GM19239 (cell line): ENCODE measurements at regions not wholly inside any gene's neighbourhood (a gene's known extent, or its start where the extent isn't known, plus 50 kb on each side); places are given as distances from the start of the nearest gene placed in this dataset.

Experiments
- DNase-seq: peaks from one replicate; pipeline ENCODE4 v3.0.0; 2011; ENCODE audit warnings: low spot score; ENCODE audit not compliant: insufficient read length
- FAIRE-seq: peaks from 2 replicates; lab custom pipeline; 2011; peaks lifted over from hg19 to GRCh38; lab: Jason Lieb, UNC

DNA sequence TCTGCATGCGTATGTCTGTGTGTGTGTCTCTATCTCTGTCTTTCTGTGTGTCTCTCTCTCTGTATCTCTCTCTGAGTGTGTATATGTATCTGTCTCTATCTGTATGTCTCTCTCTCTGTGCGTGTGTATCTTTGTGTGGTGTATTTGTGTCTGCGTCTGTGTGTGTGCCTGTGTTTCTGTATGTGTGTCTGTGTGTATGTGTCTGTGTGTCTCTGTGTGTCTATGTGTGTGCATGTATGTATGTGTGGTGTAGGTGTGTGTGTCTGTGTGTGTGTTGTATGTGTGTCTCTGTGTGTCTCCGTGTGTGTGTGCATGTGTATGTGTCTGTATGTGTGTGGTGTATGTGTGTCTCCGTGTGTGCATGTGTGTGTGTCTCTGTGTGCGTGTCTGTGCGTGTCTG, 243.0 kb upstream of the FOXQ1 start:
- no peak for FAIRE-seq
- no peak for DNase-seq

GRCh38 chr6:1068068-1068467, 243.8 kb upstream of the FOXQ1 start:
- DNase-seq (no peak), FAIRE-seq (no peak)

GRCh38 chr6:1067346-1067745, 244.6 kb upstream of the FOXQ1 start:
- no peak for FAIRE-seq

GRCh38 chr6:1066449-1067090, 245.3 kb upstream of the FOXQ1 start:
- DNase-seq: no peak
- FAIRE-seq: no peak

More at GRCh38 chr6:1067346-1067745, 244.6 kb upstream of the FOXQ1 start:
- DNase-seq: no peak

DNA sequence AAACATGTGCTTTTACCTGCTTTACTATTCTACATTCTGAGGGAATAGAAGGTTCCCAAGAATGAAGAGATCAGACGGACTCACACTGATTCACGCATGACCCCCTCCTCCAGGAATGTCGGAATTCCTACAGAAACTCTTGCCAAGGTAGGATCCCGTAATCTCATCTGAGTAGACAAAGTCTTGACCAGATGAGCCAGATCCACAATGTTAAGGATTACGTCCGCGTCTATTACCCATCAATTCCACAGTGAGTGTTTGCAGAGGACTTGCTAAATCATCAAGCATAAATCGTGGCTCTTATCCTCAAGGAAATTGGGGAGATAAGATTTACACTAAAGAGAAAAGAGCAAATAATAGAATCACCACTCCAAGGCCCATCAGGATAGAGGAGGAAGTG, 245.9 kb upstream of the FOXQ1 start:
- FAIRE-seq (no peak), DNase-seq (no peak)

DNA sequence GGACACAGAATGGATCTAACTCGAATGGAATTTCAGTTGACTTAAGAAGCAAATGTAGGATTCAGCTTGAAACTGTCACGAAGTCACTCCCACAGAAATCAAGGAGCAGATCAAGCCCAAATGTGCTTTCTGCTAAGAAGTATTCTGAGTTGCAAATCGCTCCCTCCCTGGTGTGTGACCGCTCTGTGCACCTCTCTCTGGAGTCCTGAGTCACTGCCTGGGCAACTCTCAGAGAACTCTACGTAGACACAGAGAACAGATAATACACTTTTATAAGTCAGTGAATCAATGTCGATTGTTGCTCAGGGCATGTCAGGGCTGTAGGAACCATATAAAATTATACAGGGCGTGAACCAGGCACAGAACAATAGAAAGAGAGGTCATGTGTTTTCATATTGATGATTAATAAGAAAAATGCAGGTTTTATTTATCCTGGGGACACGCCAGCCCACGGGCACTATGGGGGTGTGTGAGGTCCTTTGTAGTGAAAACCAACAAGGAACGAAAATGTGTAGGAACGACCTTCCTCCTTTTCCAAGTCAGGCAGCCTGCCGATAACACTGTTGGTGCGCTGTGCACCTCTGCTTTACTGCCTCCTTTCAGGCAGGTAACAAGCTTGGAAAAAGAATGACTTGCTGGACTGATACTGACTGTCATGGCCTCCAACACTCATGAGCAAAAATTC, 248.1 kb upstream of the FOXQ1 start:
- DNase-seq: no peak
- FAIRE-seq: no peak

DNA sequence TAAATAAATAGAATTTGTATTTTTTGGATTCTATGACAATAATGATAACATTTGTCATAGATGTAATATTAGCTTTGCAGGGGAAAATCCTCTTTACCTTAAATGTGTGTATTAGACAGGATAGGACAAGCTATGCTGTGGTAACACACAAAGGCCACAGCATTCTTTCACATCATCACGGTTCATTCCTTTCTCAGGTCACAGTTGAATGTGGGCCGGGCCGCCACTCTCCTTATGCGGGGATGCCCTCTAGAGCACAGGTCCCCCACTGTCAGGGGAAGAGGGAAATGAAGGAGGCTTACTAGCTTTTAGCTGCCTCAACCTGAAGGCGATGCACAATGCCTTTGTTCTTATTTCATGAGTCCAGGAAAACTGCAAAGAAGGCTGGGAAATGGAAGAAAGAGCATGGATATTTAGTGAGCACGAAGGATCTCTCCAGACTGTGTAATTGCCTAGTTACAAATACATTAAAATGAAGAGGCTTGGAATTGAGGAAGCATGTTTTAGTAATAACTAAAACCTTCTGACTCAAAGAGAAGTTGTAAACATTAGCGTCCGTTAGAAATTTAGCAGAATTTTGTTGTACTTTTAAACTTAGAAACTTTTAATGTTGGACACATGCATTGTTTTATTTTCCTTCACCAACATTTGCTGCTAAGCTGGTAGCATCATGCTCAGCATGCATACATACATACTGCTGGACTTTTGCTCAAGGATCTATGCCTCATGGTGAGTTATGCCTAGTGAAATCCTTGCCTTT, 248.9 kb upstream of the FOXQ1 start:
- DNase-seq: no peak
- FAIRE-seq: no peak

DNA sequence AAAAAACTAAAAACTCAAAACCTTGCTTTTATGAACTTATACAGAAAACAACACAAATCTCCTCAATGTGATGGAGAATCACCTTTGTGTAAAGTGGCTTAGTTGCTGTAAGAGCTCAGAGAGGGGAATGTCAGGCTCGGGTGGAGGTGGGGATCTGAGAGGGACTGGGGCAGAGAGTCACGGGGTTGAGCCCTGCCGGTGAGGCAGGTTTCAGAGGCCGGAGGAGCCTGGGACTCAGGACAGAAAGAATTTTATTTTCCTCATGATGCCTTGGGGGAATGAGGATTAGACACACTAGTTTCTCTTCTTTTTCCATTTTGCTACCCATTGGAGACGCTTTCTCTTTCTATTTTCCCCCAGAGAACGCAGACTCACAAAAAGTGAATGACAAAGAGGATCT, 252.3 kb upstream of the FOXQ1 start:
- FAIRE-seq (no peak), DNase-seq (no peak)

GRCh38 chr6:1057490-1058135, 254.3 kb upstream of the FOXQ1 start:
- no peak for FAIRE-seq
- no peak for DNase-seq

- FAIRE-seq (no peak), DNase-seq (no peak)
Measured at GRCh38 chr6:1055015-1055921, 256.6 kb upstream of the FOXQ1 start.

DNA sequence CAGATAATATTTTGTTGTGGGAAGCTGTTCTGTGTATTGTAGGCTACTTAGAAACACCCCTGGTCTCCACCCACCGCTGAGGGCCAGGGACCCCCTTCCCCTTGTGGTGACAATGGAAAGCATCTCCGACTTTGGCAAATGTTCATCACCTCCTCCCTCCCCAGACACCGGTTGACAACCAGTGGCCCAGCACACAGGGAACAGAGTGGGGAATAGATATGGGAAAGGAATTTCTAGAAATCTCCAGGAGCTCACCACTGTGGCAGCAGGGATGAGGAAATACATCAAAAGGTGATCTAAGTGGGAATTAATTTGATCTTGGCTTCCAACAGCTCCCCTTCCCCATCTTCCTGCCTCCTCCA, 257.3 kb upstream of the FOXQ1 start:
- FAIRE-seq: no peak
- no peak for DNase-seq

- no peak for DNase-seq
- no peak for FAIRE-seq
Measured at GRCh38 chr6:1053586-1053985, 258.3 kb upstream of the FOXQ1 start.

GRCh38 chr6:1052262-1052661, 259.6 kb upstream of the FOXQ1 start:
- DNase-seq (no peak), FAIRE-seq (no peak)

DNA sequence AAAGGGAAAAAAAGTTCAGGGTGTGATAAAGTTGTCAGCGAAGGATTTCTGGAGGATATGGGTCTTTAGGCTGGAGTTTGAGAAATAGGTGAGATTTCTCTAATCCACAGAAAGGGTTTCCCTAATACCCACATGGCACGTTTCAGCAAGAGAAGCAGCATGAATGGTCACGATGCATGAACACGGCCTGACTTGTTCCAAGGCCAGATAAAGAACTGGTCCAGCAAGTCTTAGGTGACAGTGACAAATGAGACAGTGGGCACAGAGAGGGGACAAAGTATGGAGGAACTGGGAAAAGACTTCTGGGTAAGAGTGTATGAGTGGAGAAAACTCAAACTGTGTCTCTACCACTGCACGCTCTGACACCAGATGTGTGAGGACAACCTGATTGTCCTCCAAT, 262.0 kb upstream of the FOXQ1 start:
- no peak for FAIRE-seq
- DNase-seq: no peak

DNA sequence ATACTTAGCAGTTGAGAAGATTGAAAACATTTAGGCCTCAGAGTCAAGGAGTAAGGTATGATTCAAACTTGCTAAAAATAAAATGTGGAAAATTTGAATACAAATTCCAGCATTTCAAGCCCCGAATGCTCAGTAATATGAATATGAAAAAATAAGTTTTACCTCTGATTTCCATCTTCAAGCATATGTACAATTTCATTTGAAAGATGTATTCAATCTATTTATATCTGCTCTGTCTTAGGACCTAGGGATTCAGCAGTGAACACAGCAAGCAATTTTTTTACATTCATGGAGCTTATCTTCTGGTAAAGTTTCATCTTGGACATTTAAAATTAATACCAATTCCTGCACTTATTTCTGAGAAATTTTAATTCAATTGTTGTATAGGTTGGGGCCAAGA, 262.7 kb upstream of the FOXQ1 start:
- no peak for DNase-seq
- FAIRE-seq: no peak

DNA sequence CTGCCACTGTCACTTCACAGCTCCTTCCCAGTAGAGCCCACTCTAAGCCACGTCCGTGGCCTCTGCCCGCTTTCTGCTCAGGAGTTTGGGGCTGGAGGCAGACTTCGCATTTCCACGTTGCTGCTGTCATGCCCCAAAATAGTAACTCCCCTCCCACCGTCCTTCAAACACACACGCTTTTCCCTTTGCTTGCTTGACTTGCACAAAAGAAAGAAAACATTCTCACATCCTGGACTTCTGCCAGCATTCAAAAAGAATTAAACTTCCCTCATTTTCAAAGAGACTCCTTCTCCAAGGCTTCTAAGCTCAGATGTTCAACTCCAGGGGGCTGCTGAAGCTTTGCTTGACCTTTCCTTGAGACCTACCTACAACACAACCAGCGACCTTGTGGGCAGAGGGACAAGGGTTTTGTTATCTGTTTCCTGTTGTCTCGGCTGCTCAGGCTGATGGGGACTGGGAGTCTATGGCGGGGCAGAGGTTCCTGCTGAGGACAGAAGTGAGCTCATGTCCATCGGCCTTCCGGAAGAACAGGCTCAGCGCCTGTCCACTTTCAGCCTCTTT, 263.8 kb upstream of the FOXQ1 start:
- no peak for FAIRE-seq
- no peak for DNase-seq

GRCh38 chr6:1045239-1045638, 266.7 kb upstream of the FOXQ1 start:
- no peak for DNase-seq
- FAIRE-seq: no peak

- FAIRE-seq (no peak), DNase-seq (no peak)
Measured at GRCh38 chr6:1044040-1044836, 267.7 kb upstream of the FOXQ1 start.

GRCh38 chr6:1043458-1043836, 268.5 kb upstream of the FOXQ1 start:
- FAIRE-seq: no peak
- no peak for DNase-seq
